ENCODE measurements at regions not wholly inside any gene's neighbourhood (a gene's known extent, or its start where the extent isn't known, plus 50 kb on each side); places are given as distances from the start of the nearest gene placed in this dataset.

DNA sequence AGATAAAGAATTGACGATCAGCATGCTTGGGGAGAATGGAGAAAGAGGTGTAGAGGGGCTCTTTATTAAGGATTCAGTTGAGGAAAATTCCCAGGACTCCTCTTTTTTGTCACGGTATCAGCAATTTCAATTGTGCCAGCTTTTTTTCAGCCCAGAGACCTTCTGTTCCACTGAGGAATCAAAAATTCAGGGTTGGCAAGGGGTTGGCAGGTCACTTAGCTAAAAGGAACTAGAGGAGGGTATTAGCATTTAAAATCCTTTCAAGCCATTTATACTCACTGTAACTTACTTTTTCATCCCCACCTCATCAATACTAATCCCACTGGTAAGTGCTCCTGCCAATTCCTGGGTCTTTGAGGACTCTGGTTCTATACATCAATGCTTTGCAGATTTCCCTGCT is 757.5 kb upstream of the COBL start:
- TF ChIP-seq CTCF (IDR thresholded peaks at IDR 0.05) (no peak), POLR2A (IDR thresholded peaks at IDR 0.05; ENCODE audit: low read depth) (no peak)
